ENCODE measurements at regions not wholly inside any gene's neighbourhood (a gene's known extent, or its start where the extent isn't known, plus 50 kb on each side); places are given as distances from the start of the nearest gene placed in this dataset.

DNA sequence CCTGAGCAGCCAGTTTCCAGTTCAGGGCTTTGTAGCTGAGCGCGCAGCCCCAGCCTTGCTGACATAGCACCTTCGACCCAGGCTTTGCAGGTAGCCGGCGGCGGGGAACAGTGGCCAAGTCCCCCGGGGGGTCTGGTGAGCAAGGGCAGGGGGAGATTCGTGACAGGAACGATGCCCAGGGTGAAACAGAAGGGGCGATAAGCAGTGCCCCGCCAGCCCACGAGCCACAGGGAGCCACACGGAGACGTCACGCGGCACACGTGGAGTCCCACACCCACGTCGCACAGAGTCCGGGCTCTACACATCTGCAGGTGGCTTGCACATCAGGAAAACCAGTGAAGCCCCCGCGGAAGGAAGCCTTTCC lies 127.2 kb downstream of the SOX1 start:
- DNase-seq (ENCODE audit: low spot score), result no peak

GRCh38 chr13:112194579-112194978 lies 127.6 kb downstream of the SOX1 start:
- no peak for DNase-seq (ENCODE audit: low spot score)

DNA sequence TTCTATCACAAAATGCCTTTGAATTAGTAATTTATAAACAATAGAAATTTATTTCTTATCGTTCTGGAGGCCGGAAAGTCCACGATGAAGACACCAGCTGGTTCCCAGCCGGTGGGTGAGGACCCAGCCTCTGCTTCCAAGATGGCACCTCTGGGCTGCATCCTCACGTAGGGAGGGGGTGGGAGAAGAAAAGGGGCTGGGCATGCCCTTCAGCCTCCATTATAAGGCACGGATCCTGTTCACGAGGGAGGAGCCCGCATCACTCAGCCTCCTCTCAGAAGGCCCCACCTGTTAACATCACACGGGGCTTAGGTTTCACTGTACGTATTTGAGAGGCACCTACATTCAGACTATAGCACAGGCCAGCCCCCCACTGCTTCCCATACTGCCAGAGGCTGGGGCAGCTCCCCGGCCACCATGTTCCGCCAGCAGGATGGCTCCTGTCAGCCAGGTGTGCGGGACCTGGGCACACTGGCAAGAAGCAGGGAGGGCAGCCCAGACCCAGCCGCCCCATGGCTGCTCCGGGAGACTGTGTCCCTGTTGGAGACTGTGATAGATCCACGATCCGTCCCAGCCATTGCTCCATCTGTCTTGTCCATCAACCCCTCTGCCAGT lies 131.6 kb downstream of the SOX1 start:
- DNase-seq (ENCODE audit: low spot score), result no peak

DNA sequence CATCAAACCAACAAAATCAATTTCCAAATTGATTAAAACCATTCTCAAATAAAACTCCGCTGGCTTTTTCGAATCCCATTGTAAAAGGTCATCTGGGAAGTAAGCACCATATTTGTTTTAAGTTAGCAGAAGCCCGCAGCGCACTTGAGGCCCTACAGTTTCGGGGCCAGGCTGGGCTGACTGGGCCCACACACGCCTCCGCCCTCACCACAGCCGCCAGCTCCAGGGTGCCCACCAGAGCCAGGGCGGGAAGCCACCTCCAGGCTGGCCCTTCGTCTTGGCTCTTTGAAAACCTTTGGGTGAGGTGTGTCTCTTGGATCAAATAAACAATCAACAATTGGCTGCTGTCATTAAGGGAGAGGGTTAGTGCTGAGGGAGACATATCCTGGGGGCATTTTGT lies 133.3 kb downstream of the SOX1 start:
- DNase-seq (ENCODE audit: low spot score), result no peak

- DNase-seq (ENCODE audit: low spot score), result no peak
Measured at GRCh38 chr13:112202266-112202665, 135.3 kb downstream of the SOX1 start.

GRCh38 chr13:112202966-112203365 lies 136.0 kb downstream of the SOX1 start:
- no peak for DNase-seq (ENCODE audit: low spot score)

GRCh38 chr13:112203614-112204013 lies 136.7 kb downstream of the SOX1 start:
- DNase-seq (ENCODE audit: low spot score), result no peak

DNA sequence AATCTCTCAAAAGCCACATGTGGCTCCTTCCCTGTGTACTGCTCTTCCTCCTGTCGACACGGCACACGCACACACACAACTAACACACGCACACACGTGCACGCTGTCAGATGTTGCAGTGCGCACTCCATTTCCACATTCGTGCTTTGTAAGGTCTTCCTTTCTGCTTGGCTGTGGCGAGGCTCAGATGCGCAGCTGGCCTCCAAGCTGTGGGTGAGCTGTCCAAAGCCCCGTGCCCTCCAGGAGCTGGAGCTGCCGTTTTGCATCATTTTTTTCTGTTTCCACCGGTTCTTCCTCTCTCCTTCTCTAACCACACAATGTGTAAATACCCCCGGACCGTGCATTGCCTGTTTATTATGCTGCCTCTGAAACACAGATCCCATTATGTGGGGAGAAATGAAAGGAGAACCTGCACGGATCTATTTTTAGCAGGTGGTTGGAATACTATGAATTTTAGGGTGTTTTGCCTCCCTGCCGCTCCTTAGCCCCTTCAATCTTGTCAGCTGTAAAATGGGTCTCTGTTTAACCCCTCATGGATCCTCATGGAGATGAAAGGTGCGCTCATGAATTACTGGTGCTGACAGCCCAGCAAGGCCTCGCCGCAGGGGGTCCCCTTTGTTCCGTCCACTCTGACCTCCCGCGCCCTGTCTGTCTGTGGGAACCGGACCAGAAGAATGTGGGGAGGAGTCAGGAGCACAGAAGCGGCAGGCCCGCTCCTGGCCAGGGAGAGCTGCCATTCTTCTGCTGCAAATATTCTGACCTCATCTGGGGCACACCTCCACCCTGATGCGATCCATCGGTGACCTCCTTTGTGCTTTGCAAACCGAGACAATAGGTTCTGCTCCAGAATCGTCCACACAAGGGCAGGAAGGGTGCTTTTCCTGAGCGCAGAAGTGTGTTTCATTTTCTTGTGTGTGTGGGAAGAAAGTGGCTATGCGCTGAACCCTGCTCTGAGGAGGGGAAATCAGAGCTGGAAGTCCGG lies 137.7 kb downstream of the SOX1 start:
- DNase-seq (ENCODE audit: low spot score), result no peak

- no peak for DNase-seq (ENCODE audit: low spot score)
Measured at GRCh38 chr13:112205990-112206389, 139.0 kb downstream of the SOX1 start.

- DNase-seq (ENCODE audit: low spot score), result no peak
Measured at GRCh38 chr13:112207129-112207528, 140.2 kb downstream of the SOX1 start.

DNA sequence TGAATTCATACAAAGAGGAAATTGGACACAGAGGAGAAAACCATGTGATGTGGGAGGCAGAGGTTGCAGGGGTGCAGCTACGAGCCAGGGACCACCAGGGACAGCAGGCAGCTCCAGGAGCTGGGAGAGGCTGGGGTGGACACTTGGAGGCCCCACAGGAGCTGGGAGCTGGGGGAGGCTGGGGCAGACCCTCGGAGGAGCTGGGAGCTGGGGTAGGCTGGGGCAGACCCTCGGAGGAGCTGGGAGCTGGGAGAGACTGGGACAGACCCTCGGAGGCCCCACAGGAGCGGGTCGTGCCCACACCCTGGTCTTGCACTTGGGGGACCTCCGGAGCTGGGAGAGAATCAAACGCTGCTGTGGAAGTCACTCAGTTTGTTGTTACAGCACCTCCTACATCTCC lies 141.7 kb downstream of the SOX1 start:
- no peak for DNase-seq (ENCODE audit: low spot score)

DNA sequence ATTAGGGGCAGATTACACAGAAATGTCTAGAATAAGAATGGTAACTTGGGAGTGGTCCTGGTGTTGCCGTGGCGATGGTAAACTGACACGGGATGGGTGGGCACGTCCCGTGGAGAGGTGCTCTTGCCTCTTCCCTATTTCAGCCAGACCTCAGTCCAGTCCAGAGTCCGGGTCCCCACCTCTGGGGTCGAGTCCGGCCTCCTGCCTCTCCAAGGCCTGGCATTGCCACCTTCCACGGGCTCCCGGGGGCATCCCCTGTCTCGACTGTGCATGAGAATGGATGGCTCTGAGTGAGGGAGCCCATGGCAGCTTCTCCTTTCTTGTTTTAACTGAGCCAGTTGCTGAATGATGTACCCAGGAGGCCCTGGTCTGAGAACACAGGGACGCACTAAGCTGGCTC lies 142.3 kb downstream of the SOX1 start:
- DNase-seq (ENCODE audit: low spot score), result no peak

GRCh38 chr13:112209711-112210110 lies 142.8 kb downstream of the SOX1 start:
- no peak for DNase-seq (ENCODE audit: low spot score)

- DNase-seq (ENCODE audit: low spot score), result no peak
Measured at GRCh38 chr13:112210371-112210770, 143.4 kb downstream of the SOX1 start.

- DNase-seq (ENCODE audit: low spot score), result no peak
Measured at GRCh38 chr13:112212533-112212932, 145.6 kb downstream of the SOX1 start.

DNA sequence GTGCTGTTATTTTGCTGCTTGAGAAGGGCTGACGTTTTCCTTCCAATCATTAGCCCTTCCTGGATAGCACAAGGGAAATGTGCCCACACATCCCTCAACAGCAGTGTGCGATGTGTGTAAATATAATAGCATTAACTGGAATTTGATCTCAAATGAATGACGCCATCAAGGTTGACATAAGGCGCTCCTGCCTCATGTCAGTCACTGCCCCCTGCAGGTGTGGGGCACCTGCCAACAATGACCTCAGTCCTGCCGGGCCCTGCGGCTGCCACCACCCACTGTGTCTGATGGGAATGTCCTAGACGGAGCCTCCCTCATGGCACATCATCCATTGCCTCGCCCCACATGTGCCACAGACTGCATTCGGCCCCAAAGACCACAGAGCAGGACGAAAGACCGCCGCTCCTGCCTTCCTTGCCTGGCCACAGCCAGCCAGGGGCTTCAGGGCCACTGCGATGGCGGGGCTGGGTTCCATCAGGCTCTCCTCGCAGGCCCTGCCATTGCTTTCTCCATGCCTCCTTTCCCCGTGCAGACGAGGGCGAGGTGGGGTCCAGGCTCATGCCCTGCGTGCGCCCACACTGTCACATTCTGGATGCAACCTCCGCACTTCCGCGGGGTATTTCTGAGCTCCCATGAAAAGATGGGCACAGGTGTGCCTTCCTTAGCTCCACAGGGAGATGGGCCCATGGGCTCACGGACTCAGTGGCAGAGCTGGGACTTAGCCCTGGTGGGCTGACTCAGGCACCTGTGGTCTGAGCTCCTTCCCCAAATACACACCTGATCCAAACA lies 146.7 kb downstream of the SOX1 start:
- DNase-seq (ENCODE audit: low spot score), result no peak

GRCh38 chr13:112215871-112216270 lies 148.9 kb downstream of the SOX1 start:
- DNase-seq (ENCODE audit: low spot score), result no peak

DNA sequence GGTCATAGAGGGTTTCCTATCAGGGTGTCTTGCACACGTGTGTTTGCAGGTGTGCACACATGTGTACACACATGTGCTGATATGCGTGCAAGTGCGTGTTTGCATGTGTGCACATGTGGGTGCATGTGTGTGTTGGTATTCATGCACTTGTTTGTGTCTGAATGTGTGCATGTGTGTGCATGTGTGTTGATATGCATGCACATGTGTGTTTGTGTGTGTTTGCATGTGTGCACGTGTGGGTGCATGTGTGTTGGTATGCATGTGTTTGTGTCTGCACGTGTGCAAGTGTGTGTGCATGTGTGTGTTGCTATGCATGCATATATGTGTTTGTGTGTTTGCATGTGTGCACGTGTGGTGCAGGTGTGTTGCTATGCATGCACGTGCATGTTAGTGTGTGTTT lies 150.5 kb downstream of the SOX1 start:
- DNase-seq (ENCODE audit: low spot score), result no peak

DNA sequence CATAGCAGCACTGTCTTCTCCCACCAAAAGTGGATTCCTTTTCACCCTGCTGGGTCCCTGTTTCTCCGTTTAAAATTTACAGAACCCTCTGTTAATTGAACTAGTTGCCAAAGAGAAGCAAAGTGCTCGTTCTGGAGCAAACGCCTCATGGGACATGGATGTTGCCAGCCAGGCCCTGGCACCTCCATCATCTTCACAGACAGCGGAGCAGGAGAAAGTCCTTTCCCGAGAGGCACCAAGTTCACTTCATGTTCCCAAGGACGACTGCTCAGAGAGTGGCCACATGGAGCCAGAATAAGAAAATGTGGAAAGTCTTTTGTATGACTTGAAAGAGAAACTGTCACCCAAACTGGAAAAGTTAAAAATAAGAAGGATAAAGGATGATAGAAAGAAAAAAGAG lies 151.5 kb downstream of the SOX1 start:
- no peak for DNase-seq (ENCODE audit: low spot score)

DNA sequence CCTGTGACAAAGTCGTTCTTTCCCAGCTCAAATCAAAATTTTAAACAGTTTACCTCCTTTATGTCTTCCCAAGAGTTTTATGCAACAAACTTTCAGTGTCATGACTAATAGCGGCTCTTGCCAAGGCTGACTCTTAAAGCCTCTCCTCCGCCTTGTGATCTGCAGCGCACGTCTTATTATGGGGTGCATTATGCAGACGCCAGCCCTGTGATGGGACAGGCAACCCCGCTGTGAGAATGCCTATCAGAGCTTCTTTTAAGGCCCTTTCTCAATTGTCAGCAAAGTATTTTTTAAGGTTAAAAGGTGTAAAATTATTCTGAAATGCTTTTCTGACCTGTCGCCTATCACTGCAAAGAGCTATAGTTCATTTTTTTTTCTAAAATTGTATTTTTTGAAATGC lies 152.8 kb downstream of the SOX1 start:
- DNase-seq (ENCODE audit: low spot score), result no peak

DNA sequence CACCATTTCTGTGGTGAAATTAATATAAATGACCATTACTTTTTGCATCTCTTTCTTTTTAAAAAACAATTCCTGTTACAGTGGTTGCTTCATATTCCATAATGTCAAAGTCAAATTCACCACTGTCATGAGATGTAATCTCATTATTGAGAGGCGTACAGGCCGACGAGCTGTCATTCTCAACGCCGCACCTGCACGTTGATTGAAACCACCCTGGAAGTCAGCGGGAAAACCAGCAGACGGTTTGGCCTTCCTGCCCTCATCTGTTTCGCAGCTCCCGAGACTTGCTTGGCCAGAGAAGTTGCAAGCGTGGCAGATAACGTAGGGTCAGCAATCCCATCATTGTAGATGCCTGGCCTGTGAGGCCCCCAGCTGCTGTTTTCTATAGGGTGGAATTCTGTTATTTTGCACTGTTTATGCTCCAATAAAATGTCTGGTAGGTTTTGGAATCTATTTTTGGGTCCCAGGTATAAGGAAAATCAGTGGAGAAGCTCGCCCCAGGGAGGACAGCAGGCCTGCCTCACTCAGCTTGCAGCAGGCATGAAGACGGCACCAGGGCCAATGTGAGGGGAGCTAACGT lies 153.4 kb downstream of the SOX1 start:
- DNase-seq (ENCODE audit: low spot score), result no peak

GRCh38 chr13:112220925-112221324 lies 154.0 kb downstream of the SOX1 start:
- DNase-seq (ENCODE audit: low spot score), result no peak

All from H4 (cell line).